Osteocyte (in vitro differentiated cells): ENCODE measurements at regions not wholly inside any gene's neighbourhood (a gene's known extent, or its start where the extent isn't known, plus 50 kb on each side); places are given as distances from the start of the nearest gene placed in this dataset.

Experiments
- DNase-seq: peaks from one replicate; pipeline ENCODE4 v3.0.0; 2021; ENCODE audit warnings: mixed read lengths; ENCODE audit not compliant: unreplicated experiment; ENCODE audit errors: extremely low spot score
- H3K27ac Mint-ChIP-seq: one replicate; pipeline ENCODE4 v1.8.0; 2021; ENCODE audit warnings: mild to moderate bottlenecking, mixed read lengths; ENCODE audit not compliant: unreplicated experiment
- H3K27me3 Mint-ChIP-seq: one replicate; pipeline ENCODE4 v1.8.0; 2021; ENCODE audit warnings: mixed read lengths; ENCODE audit not compliant: unreplicated experiment
- H3K36me3 Mint-ChIP-seq: one replicate; pipeline ENCODE4 v1.8.0; 2021; ENCODE audit warnings: mixed read lengths; ENCODE audit not compliant: unreplicated experiment
- H3K4me1 Mint-ChIP-seq: one replicate; pipeline ENCODE4 v1.8.0; 2021; ENCODE audit warnings: mixed read lengths; ENCODE audit not compliant: unreplicated experiment
- H3K4me3 Mint-ChIP-seq: one replicate; pipeline ENCODE4 v1.8.0; 2021; ENCODE audit warnings: mild to moderate bottlenecking, moderate library complexity, mixed read lengths; ENCODE audit not compliant: unreplicated experiment
- H3K9me3 Mint-ChIP-seq: one replicate; pipeline ENCODE4 v1.8.0; 2021; ENCODE audit warnings: mixed read lengths; ENCODE audit not compliant: unreplicated experiment
- TF ChIP-seq, protein P1 (sequence below): fragments of 200-600 bp; sonication (generic); IDR thresholded peaks from 2 replicates; pipeline ENCODE4 v1.5.0; 2021; ENCODE audit warnings: antibody characterized with exemption, mild to moderate bottlenecking, moderate library complexity

DNA sequence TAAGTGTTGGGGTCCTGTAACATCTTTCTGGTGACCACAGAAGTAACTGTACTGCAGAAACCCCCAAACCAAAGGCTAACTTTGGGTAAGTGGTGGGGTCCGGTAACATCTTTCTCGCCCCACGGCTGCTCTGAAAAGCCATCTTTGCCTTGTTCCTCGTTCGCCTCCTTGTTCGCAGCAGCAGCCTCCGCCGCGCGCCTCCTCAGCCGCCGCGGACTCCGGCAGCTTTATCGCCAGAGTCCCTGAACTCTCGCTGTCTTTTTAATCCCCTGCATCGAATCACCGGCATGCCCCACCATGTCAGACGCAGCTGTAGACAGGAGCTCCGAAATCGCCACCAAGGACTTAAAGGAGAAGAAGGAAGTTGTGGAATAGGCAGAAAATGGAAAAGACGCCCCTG lies 316.8 kb downstream of the TUSC7 start:
- DNase-seq: no peak
- H3K36me3 Mint-ChIP-seq: peaks cover 1% of the 10 kb centered on the region
- TF ChIP-seq, protein P1, sequence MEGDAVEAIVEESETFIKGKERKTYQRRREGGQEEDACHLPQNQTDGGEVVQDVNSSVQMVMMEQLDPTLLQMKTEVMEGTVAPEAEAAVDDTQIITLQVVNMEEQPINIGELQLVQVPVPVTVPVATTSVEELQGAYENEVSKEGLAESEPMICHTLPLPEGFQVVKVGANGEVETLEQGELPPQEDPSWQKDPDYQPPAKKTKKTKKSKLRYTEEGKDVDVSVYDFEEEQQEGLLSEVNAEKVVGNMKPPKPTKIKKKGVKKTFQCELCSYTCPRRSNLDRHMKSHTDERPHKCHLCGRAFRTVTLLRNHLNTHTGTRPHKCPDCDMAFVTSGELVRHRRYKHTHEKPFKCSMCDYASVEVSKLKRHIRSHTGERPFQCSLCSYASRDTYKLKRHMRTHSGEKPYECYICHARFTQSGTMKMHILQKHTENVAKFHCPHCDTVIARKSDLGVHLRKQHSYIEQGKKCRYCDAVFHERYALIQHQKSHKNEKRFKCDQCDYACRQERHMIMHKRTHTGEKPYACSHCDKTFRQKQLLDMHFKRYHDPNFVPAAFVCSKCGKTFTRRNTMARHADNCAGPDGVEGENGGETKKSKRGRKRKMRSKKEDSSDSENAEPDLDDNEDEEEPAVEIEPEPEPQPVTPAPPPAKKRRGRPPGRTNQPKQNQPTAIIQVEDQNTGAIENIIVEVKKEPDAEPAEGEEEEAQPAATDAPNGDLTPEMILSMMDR: no peak
- no peaks in the 10 kb centered on the region for H3K27me3 Mint-ChIP-seq
- H3K9me3 Mint-ChIP-seq: no peaks in the 10 kb centered on the region
- H3K4me1 Mint-ChIP-seq: peaks cover 7% of the 10 kb centered on the region
- H3K27ac Mint-ChIP-seq: no peak overlapping the region
- H3K4me3 Mint-ChIP-seq: no peak overlapping the region

- H3K4me3 Mint-ChIP-seq: peak overlapping the region; percentile 34
- H3K9me3 Mint-ChIP-seq: peaks cover 3% of the 10 kb centered on the region
- DNase-seq: no peak
- TF ChIP-seq, protein P1: no peak
- H3K27me3 Mint-ChIP-seq: no peaks in the 10 kb centered on the region
- peak overlapping the region; percentile 79 for H3K27ac Mint-ChIP-seq
- peaks cover 34% of the 10 kb centered on the region for H3K4me1 Mint-ChIP-seq
- H3K36me3 Mint-ChIP-seq: peaks cover 1% of the 10 kb centered on the region
These were observed 326.2 kb downstream of the TUSC7 start for GRCh38 chr3:117035745-117036144.

DNA sequence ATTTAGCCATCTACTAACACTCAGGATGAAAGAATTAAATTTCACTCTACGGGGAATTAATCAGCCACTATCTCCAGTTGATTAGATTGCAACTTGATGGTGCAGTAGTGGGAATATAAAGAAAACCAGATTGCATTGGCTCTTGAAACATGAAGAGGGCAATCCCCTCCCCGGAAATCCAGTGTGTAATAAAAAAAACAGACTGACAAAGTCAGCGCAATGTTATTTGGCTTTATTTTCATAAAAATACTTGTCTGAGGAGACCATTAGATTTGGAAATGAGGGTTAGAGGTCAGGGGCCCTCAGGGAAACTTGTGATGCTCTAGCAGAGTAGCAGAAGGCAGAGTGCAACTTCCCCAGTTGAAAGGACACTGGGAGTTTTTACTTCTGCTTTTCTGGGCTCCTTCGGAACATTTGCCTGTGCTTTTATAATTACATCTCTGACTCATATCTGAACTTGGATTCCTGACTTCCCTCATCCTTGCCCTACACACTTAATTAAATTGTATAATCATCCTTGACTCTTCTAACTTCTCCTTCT lies 326.8 kb downstream of the TUSC7 start:
- Mint-ChIP-seq H3K4me1 (peaks cover 34% of the 10 kb centered on the region), H3K27ac (peak overlapping the region; percentile 79), H3K36me3 (no peaks in the 10 kb centered on the region), H3K27me3 (no peaks in the 10 kb centered on the region), H3K9me3 (peaks cover 3% of the 10 kb centered on the region), H3K4me3 (peak overlapping the region; percentile 34)
- TF ChIP-seq, protein P1: no peak
- DNase-seq: peak; percentile 86

DNA sequence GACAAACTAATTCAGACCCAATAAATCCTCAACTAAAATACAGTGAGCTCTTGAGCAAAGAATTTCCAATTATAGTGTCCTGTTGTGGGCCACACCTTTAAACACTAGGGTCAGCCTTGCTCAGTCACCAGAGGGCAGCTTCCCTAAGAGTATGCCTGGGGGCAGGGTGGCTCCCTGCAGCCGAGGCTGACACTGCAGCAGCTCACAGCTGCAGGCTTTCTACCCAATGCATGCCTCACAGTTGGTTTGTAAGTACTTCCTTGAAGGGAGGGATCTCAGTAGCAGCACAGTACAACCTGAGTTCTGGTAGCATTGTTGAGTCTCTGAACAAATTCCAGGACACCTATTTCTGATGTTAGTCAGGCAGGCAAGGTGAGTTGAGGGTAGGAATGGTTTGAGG lies 335.6 kb downstream of the TUSC7 start:
- H3K4me3 Mint-ChIP-seq: no peak overlapping the region
- H3K9me3 Mint-ChIP-seq: no peaks in the 10 kb centered on the region
- H3K27ac Mint-ChIP-seq: no peak overlapping the region
- no peak for DNase-seq
- TF ChIP-seq, protein P1: no peak
- H3K27me3 Mint-ChIP-seq: no peaks in the 10 kb centered on the region
- H3K36me3 Mint-ChIP-seq: no peaks in the 10 kb centered on the region
- peaks cover 7% of the 10 kb centered on the region for H3K4me1 Mint-ChIP-seq

DNA sequence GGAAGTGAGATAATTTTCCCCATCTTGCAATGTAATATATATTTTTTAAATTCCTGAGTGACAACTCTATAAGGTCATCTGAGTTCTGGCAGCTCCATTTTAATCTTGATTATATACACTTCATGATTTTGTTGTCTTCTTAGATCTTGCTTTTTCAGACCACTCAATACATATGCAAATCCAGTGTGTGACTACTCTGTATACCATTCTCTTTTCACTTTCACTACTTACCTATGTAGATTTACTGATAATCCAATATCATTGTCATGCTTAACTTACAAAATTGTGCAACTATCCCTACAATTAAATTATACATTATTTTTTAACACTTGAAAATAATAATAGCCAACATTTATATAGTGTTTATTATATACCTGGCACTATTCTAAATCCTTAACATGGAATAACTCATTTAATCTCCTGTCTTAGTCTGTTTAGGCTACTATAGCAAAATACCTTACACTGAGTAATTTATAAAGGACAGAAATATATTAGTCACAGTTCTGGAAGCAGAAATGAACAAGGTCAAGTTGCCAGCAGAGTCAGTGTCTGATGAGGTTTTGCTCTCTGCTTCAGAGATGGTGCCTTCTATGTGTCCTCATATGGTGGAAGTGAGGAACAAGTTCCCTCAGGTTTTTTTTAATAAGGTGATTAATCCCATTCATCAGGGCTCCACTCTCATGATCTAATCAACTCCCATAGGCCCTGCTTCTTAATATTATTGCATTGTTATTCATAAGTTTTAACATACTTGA lies 338.5 kb downstream of the TUSC7 start:
- no peak overlapping the region for H3K4me3 Mint-ChIP-seq
- no peaks in the 10 kb centered on the region for H3K9me3 Mint-ChIP-seq
- no peak for DNase-seq
- no peak overlapping the region for H3K27ac Mint-ChIP-seq
- H3K36me3 Mint-ChIP-seq: no peaks in the 10 kb centered on the region
- peaks cover 20% of the 10 kb centered on the region for H3K4me1 Mint-ChIP-seq
- no peaks in the 10 kb centered on the region for H3K27me3 Mint-ChIP-seq
- TF ChIP-seq, protein P1: no peak
